ENCODE measurements at regions not wholly inside any gene's neighbourhood (a gene's known extent, or its start where the extent isn't known, plus 50 kb on each side); places are given as distances from the start of the nearest gene placed in this dataset.

- H3K27ac ChIP-seq = no peak overlapping the region
- H3K27me3 ChIP-seq = no peaks in the 10 kb centered on the region
- no peaks in the 10 kb centered on the region for H3K36me3 ChIP-seq
- H3K4me3 ChIP-seq = no peak overlapping the region
- TF ChIP-seq CTCF (IDR thresholded peaks at IDR 0.05) = no peak
- H3K9me3 ChIP-seq = no peaks in the 10 kb centered on the region
- intact Hi-C loops (cut with DNase I) = no loop called here
- H3K9ac ChIP-seq (ENCODE audit: low read depth in 2 of 2, low read length in 2 of 2) = no peak overlapping the region
- no peaks in the 10 kb centered on the region for H3K4me1 ChIP-seq
- no peak for DNase-seq
Measured at GRCh38 chr10:20606985-20607384, 290.1 kb downstream of the NEBL start.

GRCh38 chr10:20601941-20602461 is 295.1 kb downstream of the NEBL start:
- intact Hi-C loops (cut with DNase I) = no loop called here
- Histone ChIP-seq H3K4me1 (no peaks in the 10 kb centered on the region), H3K4me3 (no peak overlapping the region), H3K27me3 (no peaks in the 10 kb centered on the region), H3K36me3 (no peaks in the 10 kb centered on the region), H3K27ac (no peak overlapping the region), H3K9me3 (no peaks in the 10 kb centered on the region), H3K9ac (ENCODE audit: low read depth in 2 of 2, low read length in 2 of 2) (no peak overlapping the region)
- DNase-seq = no peak
- TF ChIP-seq CTCF (IDR thresholded peaks at IDR 0.05) = no peak

- no peak for DNase-seq
- TF ChIP-seq CTCF (IDR thresholded peaks at IDR 0.05) = no peak
- no peaks in the 10 kb centered on the region for H3K36me3 ChIP-seq
- H3K9me3 ChIP-seq = no peaks in the 10 kb centered on the region
- H3K9ac ChIP-seq (ENCODE audit: low read depth in 2 of 2, low read length in 2 of 2) = no peak overlapping the region
- H3K4me3 ChIP-seq = no peak overlapping the region
- H3K27ac ChIP-seq = no peak overlapping the region
- H3K27me3 ChIP-seq = no peaks in the 10 kb centered on the region
- H3K4me1 ChIP-seq = no peaks in the 10 kb centered on the region
- intact Hi-C loops (cut with DNase I) = no loop called here
Measured at GRCh38 chr10:20598590-20598989, 298.5 kb downstream of the NEBL start.

- H3K27me3 ChIP-seq = no peaks in the 10 kb centered on the region
- H3K9me3 ChIP-seq = no peaks in the 10 kb centered on the region
- H3K4me1 ChIP-seq = no peaks in the 10 kb centered on the region
- DNase-seq = no peak
- no peak for TF ChIP-seq CTCF (IDR thresholded peaks at IDR 0.05)
- no peak overlapping the region for H3K27ac ChIP-seq
- H3K4me3 ChIP-seq = no peak overlapping the region
- intact Hi-C loops (cut with DNase I) = no loop called here
- no peaks in the 10 kb centered on the region for H3K36me3 ChIP-seq
- H3K9ac ChIP-seq (ENCODE audit: low read depth in 2 of 2, low read length in 2 of 2) = no peak overlapping the region
Measured at GRCh38 chr10:20596911-20597310, 300.2 kb downstream of the NEBL start.

GRCh38 chr10:20596065-20596755 is 300.9 kb downstream of the NEBL start:
- intact Hi-C loops (cut with DNase I) = no loop called here
- no peak overlapping the region for H3K27ac ChIP-seq
- no peaks in the 10 kb centered on the region for H3K4me1 ChIP-seq
- H3K9me3 ChIP-seq = no peaks in the 10 kb centered on the region
- H3K9ac ChIP-seq (ENCODE audit: low read depth in 2 of 2, low read length in 2 of 2) = no peak overlapping the region
- no peak for TF ChIP-seq CTCF (IDR thresholded peaks at IDR 0.05)
- H3K27me3 ChIP-seq = no peaks in the 10 kb centered on the region
- no peak for DNase-seq
- no peaks in the 10 kb centered on the region for H3K36me3 ChIP-seq
- no peak overlapping the region for H3K4me3 ChIP-seq
